ENCODE measurements at regions not wholly inside any gene's neighbourhood (a gene's known extent, or its start where the extent isn't known, plus 50 kb on each side); places are given as distances from the start of the nearest gene placed in this dataset.

GRCh38 chr5:116923344-116923743 lies 348.7 kb upstream of the SEMA6A start:
- no peak for DNase-seq
- TF ChIP-seq POLR2A (IDR thresholded peaks at IDR 0.05; ENCODE audit: low read length) (no peak), GATA1 (IDR thresholded peaks at IDR 0.05; ENCODE audit: low read depth, low read length) (no peak)

GRCh38 chr5:116922532-116922931 lies 347.9 kb upstream of the SEMA6A start:
- TF ChIP-seq GATA1 (IDR thresholded peaks at IDR 0.05; ENCODE audit: low read depth, low read length) (no peak), POLR2A (IDR thresholded peaks at IDR 0.05; ENCODE audit: low read length) (no peak)
- no peak for DNase-seq

- DNase-seq = no peak
- TF ChIP-seq POLR2A (IDR thresholded peaks at IDR 0.05; ENCODE audit: low read length) = no peak
- TF ChIP-seq GATA1 (IDR thresholded peaks at IDR 0.05; ENCODE audit: low read depth, low read length) = no peak
These were observed 340.4 kb upstream of the SEMA6A start for GRCh38 chr5:116914869-116915504.

GRCh38 chr5:116912221-116912620 lies 337.6 kb upstream of the SEMA6A start:
- no peak for DNase-seq
- TF ChIP-seq GATA1 (IDR thresholded peaks at IDR 0.05; ENCODE audit: low read depth, low read length) = no peak
- no peak for TF ChIP-seq POLR2A (IDR thresholded peaks at IDR 0.05; ENCODE audit: low read length)

- TF ChIP-seq GATA1 (IDR thresholded peaks at IDR 0.05; ENCODE audit: low read depth, low read length) (no peak), POLR2A (IDR thresholded peaks at IDR 0.05; ENCODE audit: low read length) (no peak)
- DNase-seq = no peak
These were observed 336.5 kb upstream of the SEMA6A start for GRCh38 chr5:116911074-116911473.

GRCh38 chr5:116908537-116908936 lies 333.9 kb upstream of the SEMA6A start:
- TF ChIP-seq GATA1 (IDR thresholded peaks at IDR 0.05; ENCODE audit: low read depth, low read length) = no peak
- DNase-seq = no peak

- TF ChIP-seq GATA1 (IDR thresholded peaks at IDR 0.05; ENCODE audit: low read depth, low read length) = no peak
- TF ChIP-seq POLR2A (IDR thresholded peaks at IDR 0.05; ENCODE audit: low read length) = no peak
- no peak for DNase-seq
These were observed 331.3 kb upstream of the SEMA6A start for GRCh38 chr5:116905885-116906284.

GRCh38 chr5:116900793-116901192 lies 326.2 kb upstream of the SEMA6A start:
- TF ChIP-seq GATA1 (IDR thresholded peaks at IDR 0.05; ENCODE audit: low read depth, low read length) (no peak), POLR2A (IDR thresholded peaks at IDR 0.05; ENCODE audit: low read length) (no peak)
- DNase-seq = no peak

GRCh38 chr5:116898917-116899316 lies 324.3 kb upstream of the SEMA6A start:
- TF ChIP-seq GATA1 (IDR thresholded peaks at IDR 0.05; ENCODE audit: low read depth, low read length) (no peak), POLR2A (IDR thresholded peaks at IDR 0.05; ENCODE audit: low read length) (no peak)
- DNase-seq = no peak

- TF ChIP-seq POLR2A (IDR thresholded peaks at IDR 0.05; ENCODE audit: low read length) (no peak), GATA1 (IDR thresholded peaks at IDR 0.05; ENCODE audit: low read depth, low read length) (no peak)
These were observed 322.7 kb upstream of the SEMA6A start for GRCh38 chr5:116897291-116897690.

GRCh38 chr5:116896001-116896400 lies 321.4 kb upstream of the SEMA6A start:
- TF ChIP-seq GATA1 (IDR thresholded peaks at IDR 0.05; ENCODE audit: low read depth, low read length) (no peak), POLR2A (IDR thresholded peaks at IDR 0.05; ENCODE audit: low read length) (no peak)
- no peak for DNase-seq

More at GRCh38 chr5:116897291-116897690, 322.7 kb upstream of the SEMA6A start:
- DNase-seq = no peak

GRCh38 chr5:116892993-116893392 lies 318.4 kb upstream of the SEMA6A start:
- DNase-seq = no peak

GRCh38 chr5:116887104-116887503 lies 312.5 kb upstream of the SEMA6A start:
- DNase-seq = no peak
- TF ChIP-seq POLR2A (IDR thresholded peaks at IDR 0.05; ENCODE audit: low read length) (no peak), GATA1 (IDR thresholded peaks at IDR 0.05; ENCODE audit: low read depth, low read length) (no peak)

More at GRCh38 chr5:116892993-116893392, 318.4 kb upstream of the SEMA6A start:
- TF ChIP-seq GATA1 (IDR thresholded peaks at IDR 0.05; ENCODE audit: low read depth, low read length) (no peak), POLR2A (IDR thresholded peaks at IDR 0.05; ENCODE audit: low read length) (no peak)

GRCh38 chr5:116885825-116886224 lies 311.2 kb upstream of the SEMA6A start:
- TF ChIP-seq POLR2A (IDR thresholded peaks at IDR 0.05; ENCODE audit: low read length) (no peak), GATA1 (IDR thresholded peaks at IDR 0.05; ENCODE audit: low read depth, low read length) (no peak)
- DNase-seq = no peak

GRCh38 chr5:116883875-116884274 lies 309.3 kb upstream of the SEMA6A start:
- TF ChIP-seq GATA1 (IDR thresholded peaks at IDR 0.05; ENCODE audit: low read depth, low read length) (no peak), POLR2A (IDR thresholded peaks at IDR 0.05; ENCODE audit: low read length) (no peak)
- DNase-seq = no peak
